ENCODE measurements at regions not wholly inside any gene's neighbourhood (a gene's known extent, or its start where the extent isn't known, plus 50 kb on each side); places are given as distances from the start of the nearest gene placed in this dataset.

DNA sequence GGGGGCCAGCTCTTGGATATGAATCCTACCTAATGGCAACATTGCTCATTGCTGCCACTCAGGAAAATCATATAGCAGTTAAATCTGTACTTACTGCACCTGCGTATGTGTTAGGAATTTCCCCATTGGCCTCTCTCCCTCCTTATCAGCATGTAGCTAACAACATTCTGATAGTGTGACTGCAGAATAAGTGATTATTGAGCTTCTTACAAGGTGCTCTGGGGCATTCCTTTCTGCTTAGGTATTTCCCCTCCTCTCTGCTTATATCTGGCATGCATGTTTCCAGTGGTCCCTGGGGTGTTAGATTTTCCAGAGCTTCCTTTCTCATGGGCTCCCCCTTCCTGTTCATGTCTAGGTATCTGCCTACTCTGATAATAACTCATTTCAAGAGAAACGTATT, 414.1 kb upstream of the SLITRK1 start:
- TF ChIP-seq CTCF (IDR thresholded peaks at IDR 0.05) (no peak), POLR2A (IDR thresholded peaks at IDR 0.05) (no peak)

Measured in adrenal gland (tissue), 5 donors.